VCaP (cell line): ENCODE measurements at regions not wholly inside any gene's neighbourhood (a gene's known extent, or its start where the extent isn't known, plus 50 kb on each side); places are given as distances from the start of the nearest gene placed in this dataset.

ENCODE experiments used
- H3K27ac ChIP-seq: fragments of 450-650 bp; 2 replicates; pipeline ENCODE4 v1.5.1; 2017
- TF ChIP-seq, protein P1 (sequence below): fragments of 450-650 bp; conservative IDR thresholded peaks from 2 replicates; pipeline ENCODE4 v1.5.1; 2017; ENCODE audit warnings: mild to moderate bottlenecking, moderate library complexity

DNA sequence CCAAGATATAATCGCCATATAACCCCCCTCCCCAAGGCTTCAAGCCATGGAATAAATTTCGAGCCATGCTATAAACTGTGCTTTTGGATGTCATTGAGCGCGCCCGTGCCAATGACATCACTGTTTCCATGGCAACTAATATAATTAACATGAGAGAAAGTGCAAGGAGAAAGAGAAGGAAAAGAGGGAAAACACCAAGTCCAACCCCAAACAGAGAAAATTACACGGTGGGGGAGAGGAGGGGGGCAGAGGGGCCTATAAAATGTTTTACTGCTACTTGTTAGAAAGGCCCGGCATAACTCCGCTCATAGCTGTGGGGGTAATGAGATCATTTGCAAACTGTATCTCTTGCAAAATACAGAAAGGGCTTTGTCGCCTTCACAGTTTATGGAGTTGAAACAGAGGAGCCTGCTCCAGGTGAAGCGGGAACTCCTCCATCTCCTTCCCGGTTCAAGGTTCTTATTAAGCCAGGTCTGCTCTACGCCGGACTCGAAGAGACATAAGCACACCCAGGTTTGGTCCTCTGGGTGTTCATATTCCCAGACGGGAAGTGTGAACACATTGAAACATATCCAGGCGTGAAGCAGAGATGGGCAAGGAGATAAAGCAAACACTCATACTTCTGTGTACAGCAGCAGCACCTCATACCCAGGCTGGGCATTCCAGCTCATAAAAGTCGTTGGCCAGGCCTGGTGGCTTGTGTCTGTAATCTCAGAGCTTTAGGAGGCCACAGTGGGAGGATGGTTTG is 99.1 kb upstream of the MAP1LC3B2 start:
- TF ChIP-seq, protein P1, sequence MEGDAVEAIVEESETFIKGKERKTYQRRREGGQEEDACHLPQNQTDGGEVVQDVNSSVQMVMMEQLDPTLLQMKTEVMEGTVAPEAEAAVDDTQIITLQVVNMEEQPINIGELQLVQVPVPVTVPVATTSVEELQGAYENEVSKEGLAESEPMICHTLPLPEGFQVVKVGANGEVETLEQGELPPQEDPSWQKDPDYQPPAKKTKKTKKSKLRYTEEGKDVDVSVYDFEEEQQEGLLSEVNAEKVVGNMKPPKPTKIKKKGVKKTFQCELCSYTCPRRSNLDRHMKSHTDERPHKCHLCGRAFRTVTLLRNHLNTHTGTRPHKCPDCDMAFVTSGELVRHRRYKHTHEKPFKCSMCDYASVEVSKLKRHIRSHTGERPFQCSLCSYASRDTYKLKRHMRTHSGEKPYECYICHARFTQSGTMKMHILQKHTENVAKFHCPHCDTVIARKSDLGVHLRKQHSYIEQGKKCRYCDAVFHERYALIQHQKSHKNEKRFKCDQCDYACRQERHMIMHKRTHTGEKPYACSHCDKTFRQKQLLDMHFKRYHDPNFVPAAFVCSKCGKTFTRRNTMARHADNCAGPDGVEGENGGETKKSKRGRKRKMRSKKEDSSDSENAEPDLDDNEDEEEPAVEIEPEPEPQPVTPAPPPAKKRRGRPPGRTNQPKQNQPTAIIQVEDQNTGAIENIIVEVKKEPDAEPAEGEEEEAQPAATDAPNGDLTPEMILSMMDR = no peak
- no peak overlapping the region for H3K27ac ChIP-seq

- TF ChIP-seq, protein P1 = no peak
- no peak overlapping the region for H3K27ac ChIP-seq
Measured at GRCh38 chr12:116461060-116461459, 98.1 kb upstream of the MAP1LC3B2 start.

DNA sequence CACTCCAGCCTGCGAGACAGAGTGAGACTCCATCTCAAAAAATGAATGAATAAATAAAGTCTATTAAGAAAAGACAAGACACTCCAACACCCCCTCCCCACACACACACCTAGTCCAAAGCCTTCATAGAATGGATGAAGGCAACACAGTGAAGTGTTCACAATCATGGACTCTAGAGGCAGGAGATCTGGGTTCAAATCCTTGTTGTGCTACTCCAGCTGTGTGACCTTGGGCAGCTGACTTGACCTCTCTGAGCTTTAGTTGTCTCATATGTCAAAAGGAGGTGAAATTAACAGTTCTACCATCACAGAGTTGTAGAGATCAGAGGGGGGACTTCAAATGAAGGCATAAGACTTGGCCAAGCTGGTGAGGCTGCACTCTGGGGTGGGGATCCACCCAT is 95.8 kb upstream of the MAP1LC3B2 start:
- TF ChIP-seq, protein P1 = no peak
- H3K27ac ChIP-seq = no peak overlapping the region

DNA sequence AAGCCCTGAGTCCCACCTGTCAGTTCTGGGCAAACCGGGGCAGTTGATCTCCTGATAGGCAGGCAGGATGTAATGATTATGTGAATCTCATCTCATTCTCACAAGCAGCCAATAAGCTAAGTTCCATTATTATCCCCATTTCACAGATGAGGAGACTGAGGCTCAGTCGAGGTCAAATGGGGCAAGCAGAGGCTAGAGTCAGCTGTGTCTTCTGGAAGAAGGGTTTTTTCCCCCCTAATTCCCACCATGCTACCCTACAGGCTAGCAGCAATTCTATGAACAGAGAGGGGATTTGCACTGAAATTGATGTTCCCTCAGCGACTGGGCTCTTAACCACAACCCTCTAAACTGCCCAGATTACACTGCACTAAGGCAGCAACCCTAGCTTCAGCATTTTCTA is 93.8 kb upstream of the MAP1LC3B2 start:
- H3K27ac ChIP-seq = no peak overlapping the region
- TF ChIP-seq, protein P1 = no peak

DNA sequence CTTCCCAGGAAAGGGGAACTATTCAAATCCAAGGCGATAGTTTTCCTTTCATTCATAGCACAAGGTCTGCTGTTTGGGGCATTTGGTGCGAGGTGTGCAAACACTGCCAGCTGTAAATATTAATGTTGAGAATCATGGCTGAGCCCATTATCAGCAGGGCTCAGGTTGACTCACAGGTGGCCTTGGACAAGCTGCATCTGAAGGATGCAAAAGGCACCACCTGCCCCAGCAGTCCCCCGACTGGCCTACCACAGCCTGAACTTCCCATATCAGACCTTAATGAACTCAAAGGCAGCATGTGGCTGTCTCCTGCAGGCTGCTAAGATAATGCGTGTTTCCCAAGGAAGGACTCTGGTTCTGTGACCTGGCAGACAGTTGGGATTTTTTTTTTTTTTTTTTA is 93.3 kb upstream of the MAP1LC3B2 start:
- H3K27ac ChIP-seq = no peak overlapping the region
- TF ChIP-seq, protein P1 = no peak

DNA sequence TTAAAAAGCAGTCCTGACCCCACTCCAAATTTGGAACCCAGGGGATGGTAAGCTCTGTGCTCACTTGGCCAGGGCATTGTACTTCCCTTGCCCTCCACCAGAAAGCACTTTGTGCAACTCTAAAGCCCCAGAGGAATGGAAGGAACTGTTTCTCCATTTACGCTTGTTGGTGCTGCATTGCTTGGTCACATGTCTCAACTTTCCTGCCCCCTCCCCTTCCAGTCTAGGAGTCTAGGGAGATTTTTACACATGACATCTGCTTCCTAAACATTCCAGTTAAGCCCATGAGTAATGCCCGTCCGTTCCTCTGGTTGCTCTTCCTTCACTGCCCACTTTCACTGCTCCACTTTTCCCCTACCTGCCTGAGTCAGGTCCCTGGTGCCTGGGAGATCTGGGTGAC is 92.6 kb upstream of the MAP1LC3B2 start:
- H3K27ac ChIP-seq = no peak overlapping the region
- TF ChIP-seq, protein P1 = no peak

DNA sequence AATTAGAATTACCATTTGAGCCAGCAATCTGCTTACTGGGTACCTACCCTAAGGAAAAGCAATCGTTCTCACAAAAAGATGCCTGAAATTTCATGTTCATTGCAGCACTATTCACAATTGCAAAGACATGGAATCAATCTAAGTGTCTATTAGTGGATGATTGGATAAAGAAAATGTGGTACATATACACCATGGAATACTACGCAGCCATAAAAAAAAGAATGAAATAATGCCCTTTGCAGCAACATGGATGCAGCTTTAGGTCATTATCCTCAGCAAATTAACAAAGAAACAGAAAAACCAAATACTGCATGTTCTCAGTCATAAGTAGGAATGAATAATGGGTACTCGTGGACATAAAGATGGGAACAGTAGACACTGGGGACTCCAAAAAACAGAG is 89.8 kb upstream of the MAP1LC3B2 start:
- TF ChIP-seq, protein P1 = no peak

More for the DNA sequence above, 89.8 kb upstream of the MAP1LC3B2 start:
- no peak overlapping the region for H3K27ac ChIP-seq
